Left ventricle myocardium inferior (tissue), 1 donor: ENCODE measurements at regions not wholly inside any gene's neighbourhood (a gene's known extent, or its start where the extent isn't known, plus 50 kb on each side); places are given as distances from the start of the nearest gene placed in this dataset.
A peak's percentile ranks its signal among the peaks of the same experiment; 100 is the strongest.

Source experiments
- DNase-seq: peaks from one replicate; pipeline ENCODE4 v3.0.0-alpha.2; 2020
- H3K27ac ChIP-seq: fragments of 200-600 bp; replicated peaks from 2 replicates; pipeline ENCODE4 v1.8.0; 2021
- H3K27me3 ChIP-seq: fragments of 200-600 bp; 2 replicates; pipeline ENCODE4 v1.8.0; 2021; ENCODE audit warnings: low read depth
- H3K36me3 ChIP-seq: fragments of 200-600 bp; 2 replicates; pipeline ENCODE4 v1.8.0; 2021
- H3K4me1 ChIP-seq: fragments of 200-600 bp; 2 replicates; pipeline ENCODE4 v1.8.0; 2021
- H3K4me3 ChIP-seq: fragments of 200-600 bp; 2 replicates; pipeline ENCODE4 v1.8.0; 2021; ENCODE audit warnings: mild to moderate bottlenecking, moderate library complexity
- H3K9me3 ChIP-seq: fragments of 200-600 bp; replicated peaks from 2 replicates; pipeline ENCODE4 v1.8.0; 2021
- CTCF ChIP-seq: fragments of 200-600 bp; IDR thresholded peaks from 2 replicates; pipeline ENCODE4 v1.8.0; 2021; ENCODE audit warnings: antibody characterized with exemption, mild to moderate bottlenecking, borderline replicate concordance
- intact Hi-C: fragments of 100-400 bp; cut with micrococcal nuclease; formaldehyde crosslinking; loops from one replicate; pipeline ENCODE4 v1.11.0; 2022
- donor health status: DM: no; HTN: yes; CAD: no; lungs with severe emphysema.

- TF ChIP-seq CTCF: no peak
- H3K9me3 ChIP-seq: no peaks in the 10 kb centered on the region
- peaks cover 19% of the 10 kb centered on the region for H3K4me1 ChIP-seq
- H3K36me3 ChIP-seq: no peaks in the 10 kb centered on the region
- H3K4me3 ChIP-seq: no peak overlapping the region
- intact Hi-C loops: no loop called here
- peaks cover 51% of the 10 kb centered on the region for H3K27me3 ChIP-seq
- H3K27ac ChIP-seq: no peak overlapping the region
- DNase-seq: no peak
Observed at GRCh38 chr2:205929246-205929942, 156.6 kb downstream of the INO80D start.

DNA sequence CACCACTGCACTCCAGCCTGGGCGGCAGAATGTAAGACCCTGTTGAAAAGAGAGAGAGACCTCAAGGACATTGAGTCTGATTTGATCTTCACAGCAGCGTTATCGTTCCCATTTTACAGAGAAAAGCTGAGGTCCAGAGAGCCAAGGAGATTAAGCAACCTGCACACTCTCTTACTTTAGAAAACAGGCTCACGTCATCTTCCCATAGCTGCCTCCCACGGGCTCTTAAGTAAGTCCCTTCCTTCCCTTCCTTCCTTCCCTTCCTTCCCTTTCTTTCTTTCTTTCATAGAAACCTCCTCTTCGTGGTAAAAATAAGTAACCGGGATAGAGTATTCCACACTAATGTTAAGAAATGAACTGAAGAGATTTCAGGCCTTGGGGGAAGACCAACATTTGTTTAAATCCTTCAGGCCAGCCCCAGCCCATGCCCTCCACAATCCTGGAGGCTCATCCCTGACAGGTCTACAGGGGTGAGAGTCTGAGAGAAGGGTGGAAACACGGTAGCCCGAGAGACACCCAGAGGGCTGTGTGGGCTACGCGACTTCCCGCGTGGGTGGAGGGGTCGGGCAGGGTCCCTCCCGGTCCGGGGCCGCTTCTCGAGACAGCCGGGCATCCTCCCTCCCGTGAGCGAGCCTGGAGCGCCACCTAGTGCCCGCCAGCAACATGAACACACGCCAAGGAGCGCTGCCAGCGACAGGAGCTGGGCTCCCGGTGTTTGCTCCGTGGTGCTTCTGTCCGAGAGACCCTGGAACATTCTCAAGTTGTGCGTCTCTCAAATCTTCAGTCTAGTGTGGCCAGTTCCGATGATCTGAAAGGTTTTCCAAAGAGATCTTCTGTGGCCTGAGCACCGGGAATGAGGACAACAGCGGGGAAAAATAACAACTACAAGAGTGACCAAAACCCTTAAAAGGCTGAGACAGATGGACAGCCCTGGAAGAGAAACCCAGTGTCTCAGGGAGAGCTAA lies 160.3 kb downstream of the INO80D start:
- no peaks in the 10 kb centered on the region for H3K36me3 ChIP-seq
- peak; percentile 93 for TF ChIP-seq CTCF
- intact Hi-C loops: no loop called here
- peak overlapping the region; percentile 44 for H3K4me3 ChIP-seq
- H3K27ac ChIP-seq: no peak overlapping the region
- peaks cover 17% of the 10 kb centered on the region for H3K4me1 ChIP-seq
- peak; percentile 78 for DNase-seq
- H3K27me3 ChIP-seq: peaks cover 65% of the 10 kb centered on the region
- H3K9me3 ChIP-seq: no peaks in the 10 kb centered on the region

DNA sequence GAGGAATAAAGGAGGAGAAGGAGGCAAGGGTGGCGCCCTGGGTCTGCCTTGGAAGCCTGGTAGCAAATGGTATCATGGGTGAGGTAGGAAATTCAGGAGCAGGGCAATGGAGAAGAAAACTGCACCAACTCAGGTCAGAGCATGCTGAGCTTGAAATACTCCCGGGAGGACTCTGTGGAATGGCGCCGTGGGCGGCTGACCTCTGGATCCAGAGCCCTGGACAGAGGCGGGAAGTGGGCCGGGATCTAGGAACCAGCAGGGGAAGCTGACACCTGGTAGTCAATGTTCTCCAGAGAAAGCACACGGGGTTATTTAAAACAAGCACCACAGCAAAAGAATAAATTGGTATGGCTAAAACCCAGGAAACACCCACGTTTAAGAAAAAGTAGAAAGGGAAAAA lies 161.3 kb downstream of the INO80D start:
- no peak overlapping the region for H3K27ac ChIP-seq
- no peak for TF ChIP-seq CTCF
- intact Hi-C loops: no loop called here
- DNase-seq: no peak
- H3K4me1 ChIP-seq: peaks cover 9% of the 10 kb centered on the region
- H3K4me3 ChIP-seq: no peak overlapping the region
- no peaks in the 10 kb centered on the region for H3K9me3 ChIP-seq
- no peaks in the 10 kb centered on the region for H3K36me3 ChIP-seq
- H3K27me3 ChIP-seq: peaks cover 65% of the 10 kb centered on the region

- Histone ChIP-seq H3K36me3 (no peaks in the 10 kb centered on the region), H3K4me1 (peaks cover 10% of the 10 kb centered on the region), H3K27me3 (peaks cover 24% of the 10 kb centered on the region), H3K9me3 (no peaks in the 10 kb centered on the region), H3K27ac (no peak overlapping the region), H3K4me3 (no peak overlapping the region)
- no peak for DNase-seq
- TF ChIP-seq CTCF: no peak
- intact Hi-C loops: no loop called here
Observed at GRCh38 chr2:205915130-205915524, 170.8 kb downstream of the INO80D start.

DNA sequence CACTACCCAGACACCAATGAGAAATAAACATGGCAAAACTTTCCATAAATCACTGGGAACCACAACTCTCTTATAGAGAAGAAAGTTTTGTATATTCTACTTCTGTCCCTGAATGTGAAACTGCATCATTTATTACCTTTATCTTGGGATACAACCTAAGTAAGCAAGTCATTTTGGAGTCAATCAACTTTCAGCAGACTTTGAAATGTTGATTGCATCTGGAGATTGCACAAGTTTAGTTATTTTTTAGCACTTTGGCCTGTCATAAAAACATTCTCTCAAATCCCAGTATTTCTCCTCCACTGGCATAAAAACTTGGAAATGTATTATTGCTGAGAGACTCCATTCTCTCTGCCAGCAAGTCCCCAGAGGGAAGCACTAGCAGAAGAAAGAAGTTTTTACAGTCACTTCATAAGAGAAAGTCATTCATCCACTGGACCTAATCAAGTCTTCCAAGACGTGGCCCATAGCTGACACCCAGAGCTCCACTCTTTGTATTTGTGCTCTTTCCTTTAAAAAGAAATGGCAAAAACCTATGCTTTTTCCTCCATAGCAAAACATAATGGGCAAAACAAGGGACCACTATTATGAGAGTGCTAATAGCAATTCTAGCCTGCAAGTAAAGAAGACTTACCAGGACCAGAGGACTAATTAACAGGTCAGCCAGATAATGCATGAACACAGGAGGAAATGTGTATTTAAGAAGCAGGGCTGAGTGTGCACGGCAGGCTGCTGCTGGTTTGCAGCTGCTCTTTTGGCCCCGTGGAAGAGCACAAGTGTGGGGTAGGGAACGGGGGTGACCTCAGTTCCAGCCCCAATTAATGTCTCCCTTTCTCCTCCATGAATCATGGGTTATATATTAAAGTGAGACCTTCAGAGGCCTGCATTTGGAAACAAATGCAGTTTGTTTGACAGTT lies 171.5 kb downstream of the INO80D start:
- Histone ChIP-seq H3K27ac (no peak overlapping the region), H3K36me3 (no peaks in the 10 kb centered on the region), H3K4me3 (no peak overlapping the region), H3K4me1 (peaks cover 10% of the 10 kb centered on the region), H3K9me3 (no peaks in the 10 kb centered on the region), H3K27me3 (peaks cover 31% of the 10 kb centered on the region)
- DNase-seq: no peak
- TF ChIP-seq CTCF: no peak
- intact Hi-C loops: no loop called here
